DMS 273 treated with DMSO at 0.1 percent for 48 hours (cell line): ENCODE measurements at regions not wholly inside any gene's neighbourhood (a gene's known extent, or its start where the extent isn't known, plus 50 kb on each side); places are given as distances from the start of the nearest gene placed in this dataset.

Experiments used
- DNase-seq: peaks from one replicate; lab custom pipeline; 2025; lab: John Stamatoyannopoulos, UW

DNA sequence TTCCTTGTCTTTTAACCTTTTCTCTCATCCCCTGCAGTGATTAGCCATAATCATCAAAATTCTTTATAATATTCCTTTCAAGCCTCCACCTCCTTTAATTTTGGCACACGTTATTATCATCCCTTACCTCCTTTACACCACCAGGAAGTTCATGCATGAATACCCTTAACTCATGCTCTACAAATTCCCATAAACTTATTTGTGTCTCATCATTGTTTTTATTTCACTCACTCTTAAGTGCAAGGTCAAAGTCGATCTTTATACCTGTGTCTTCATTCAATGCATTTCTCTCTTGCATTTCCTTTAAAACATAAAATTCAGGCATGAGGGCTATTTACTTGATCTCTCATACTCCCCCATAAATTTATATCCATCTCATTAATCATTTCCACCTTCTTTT, 1064.6 kb upstream of the CADM2 start:
- no peak for DNase-seq

DNA sequence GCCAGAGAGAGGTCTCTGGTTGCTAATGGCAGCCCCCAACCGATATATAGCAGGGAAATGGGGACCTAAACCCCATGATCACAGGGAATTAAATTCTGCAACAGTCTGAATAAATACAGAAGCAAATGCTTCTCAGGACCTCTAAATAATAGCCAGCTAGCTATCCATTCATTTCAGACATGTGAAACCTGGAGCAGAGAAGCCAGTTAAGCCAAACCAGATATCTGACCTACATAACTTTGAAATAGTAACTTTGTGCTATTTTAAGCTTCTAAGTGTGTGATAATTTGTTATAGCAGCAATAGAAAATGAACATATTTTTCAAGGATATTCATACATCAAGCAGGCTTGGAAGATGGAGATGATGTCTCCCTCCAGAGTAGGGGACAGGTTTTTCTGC, 1062.9 kb upstream of the CADM2 start:
- DNase-seq: no peak

DNA sequence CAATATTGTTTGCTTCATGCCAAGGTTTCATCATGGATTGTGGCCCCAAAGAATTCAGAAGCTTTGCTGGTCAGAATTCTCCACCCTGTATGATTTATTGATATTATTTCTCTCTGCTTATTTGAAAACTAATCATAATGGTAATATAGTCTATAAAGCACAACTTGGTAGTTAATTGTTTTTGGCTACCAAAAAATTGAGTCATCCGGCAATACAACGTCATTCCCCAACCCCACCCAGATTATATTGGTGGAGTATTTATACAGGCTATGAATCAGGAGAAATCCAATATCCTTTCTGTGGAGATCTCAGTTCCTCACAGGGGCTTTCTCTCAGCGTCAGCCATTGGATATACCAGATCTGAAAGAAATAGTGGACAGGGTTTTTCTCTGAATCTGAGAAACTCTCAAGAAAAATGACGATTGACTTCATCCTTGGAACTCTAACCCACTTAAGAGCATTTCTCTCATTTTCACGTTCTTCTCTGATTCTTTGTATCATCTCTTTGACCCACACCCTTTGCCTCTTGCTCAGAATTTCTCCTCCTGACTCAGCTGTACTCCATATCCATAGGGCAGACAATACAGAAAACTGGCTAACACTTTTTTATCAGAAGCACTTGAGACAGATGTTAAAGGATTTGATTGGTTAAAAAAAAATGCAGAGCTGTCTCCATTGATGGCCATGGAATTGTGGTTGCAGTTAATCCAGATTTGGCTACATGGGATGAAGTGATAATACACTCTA, 1055.8 kb upstream of the CADM2 start:
- no peak for DNase-seq

DNA sequence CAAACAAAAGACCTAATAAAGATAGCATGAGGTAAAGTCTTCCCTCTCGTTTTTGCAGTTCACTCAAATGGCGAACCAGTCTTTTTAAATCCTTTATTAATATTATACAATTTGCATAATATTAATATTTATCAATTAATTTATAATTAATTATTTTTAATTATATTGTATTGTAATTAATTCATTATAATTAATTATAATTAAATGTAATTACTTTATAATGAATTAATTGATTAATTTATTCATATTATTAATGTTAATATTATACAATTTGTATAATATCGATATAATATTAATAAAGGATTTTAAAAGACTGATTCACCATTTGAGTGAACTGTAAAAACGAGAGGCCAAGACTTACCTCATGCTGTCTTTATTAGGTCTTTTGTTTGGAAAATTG, 1045.4 kb upstream of the CADM2 start:
- DNase-seq: no peak

DNA sequence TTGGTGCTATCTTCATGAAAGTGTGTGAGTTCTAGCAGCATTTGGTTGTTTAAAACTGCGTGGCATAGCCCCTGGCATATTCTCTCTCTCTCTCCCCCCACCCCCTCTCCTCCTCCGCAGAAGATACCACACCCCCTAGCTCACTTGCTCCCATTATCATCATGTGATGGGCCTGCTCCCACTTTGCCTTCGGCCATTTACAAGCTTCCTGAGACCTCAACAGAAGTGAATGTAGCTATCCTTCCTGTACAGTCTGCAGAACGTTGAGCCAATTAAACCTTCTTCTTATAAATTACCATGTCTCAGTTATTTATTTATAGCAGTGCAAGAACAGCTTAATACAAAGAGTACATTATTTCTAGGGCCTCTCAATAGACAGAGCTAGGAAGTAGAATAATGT, 1032.5 kb upstream of the CADM2 start:
- no peak for DNase-seq

DNA sequence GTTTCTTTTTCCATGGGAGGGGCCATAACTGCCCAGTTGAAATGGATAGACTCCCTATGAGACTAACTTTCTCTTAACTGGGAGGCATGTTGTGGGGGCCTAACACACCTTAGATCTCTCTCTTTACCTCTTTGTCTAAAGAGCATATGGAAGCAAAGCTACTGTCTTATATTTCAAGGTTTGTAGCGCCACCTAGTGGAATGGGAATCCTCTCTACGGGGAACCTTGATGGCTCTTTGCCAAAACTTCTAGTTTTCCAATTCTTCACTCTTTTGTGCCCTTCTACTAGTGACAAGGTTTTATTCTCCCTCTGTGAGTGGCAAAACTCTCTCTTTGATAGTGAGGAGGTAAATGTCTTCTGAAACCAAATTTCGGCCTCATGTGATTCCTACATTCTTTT, 1030.4 kb upstream of the CADM2 start:
- no peak for DNase-seq

DNA sequence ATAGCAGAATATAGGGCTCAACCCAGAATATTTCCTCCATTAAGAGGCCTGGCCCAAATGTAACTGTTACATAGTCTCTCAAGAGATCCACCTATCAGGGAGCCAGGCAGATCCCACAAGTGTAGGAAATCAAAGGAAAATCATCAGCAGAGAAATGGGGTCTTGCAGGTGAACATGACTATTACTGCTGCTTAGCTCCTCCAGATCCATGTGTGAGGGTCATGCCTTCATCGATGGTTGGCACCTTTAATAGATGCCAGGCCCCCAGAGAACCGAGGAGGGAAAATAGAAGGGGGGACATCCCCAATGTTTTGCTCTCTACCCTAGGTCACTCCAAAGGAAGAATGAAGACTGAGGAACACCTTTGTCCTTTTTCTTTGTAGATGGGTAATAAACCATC, 1029.9 kb upstream of the CADM2 start:
- no peak for DNase-seq

DNA sequence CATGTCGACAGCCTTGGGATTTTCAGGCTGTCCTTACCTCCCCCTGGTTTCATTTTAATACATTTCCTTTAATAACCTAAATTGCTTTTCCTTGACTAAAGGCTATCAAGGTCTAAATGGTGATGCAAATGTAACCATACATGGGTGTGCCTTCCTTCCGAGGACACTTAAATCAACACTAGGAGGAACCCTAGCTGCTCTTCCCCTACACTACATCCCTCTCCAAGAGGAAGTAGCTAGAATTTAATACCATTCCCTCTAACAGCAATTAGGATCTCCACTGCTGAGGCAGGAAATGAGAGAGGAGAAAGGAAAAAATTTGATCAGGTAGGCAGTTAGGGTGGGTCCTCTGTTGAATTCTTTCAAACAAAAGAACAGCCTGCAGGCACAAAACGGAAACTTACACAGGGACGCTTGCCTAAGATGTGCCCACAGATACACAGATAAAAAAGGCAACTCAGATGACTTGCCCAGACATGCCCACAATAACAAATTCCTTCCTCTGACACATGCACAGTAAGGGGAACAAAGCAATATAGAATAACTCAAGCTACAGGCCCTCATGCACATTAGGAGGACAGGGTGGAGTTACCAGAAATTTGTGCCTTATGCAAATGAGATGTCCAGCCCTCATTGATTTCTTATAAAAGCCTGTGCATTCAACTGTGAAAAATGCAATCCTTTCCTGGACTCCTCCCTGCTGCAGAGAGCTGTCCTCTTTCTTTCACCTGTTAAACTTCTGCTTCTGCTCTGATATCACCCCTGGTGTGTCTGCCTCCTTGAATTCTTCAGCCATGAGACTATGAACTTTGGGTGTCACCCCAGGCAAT, 1024.4 kb upstream of the CADM2 start:
- no peak for DNase-seq

DNA sequence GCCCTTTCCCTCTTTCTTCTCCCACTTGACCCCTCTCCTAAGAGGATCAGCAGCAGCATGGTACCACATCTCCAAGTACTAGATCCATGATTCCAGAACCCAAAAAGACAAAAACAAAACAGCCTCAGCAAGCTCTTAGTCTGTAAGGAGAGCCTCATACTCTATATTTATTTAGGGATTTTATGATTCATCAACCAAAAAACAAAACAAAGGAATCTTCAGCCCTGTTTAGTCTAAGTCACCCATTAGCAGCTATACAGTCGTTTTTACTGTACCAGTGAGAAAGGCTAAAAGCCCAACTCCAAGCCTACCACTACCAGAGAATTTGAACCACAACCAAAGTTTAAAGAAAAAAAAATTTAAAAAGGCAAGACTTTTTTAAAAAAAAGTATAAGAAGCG, 1020.3 kb upstream of the CADM2 start:
- DNase-seq: no peak

DNA sequence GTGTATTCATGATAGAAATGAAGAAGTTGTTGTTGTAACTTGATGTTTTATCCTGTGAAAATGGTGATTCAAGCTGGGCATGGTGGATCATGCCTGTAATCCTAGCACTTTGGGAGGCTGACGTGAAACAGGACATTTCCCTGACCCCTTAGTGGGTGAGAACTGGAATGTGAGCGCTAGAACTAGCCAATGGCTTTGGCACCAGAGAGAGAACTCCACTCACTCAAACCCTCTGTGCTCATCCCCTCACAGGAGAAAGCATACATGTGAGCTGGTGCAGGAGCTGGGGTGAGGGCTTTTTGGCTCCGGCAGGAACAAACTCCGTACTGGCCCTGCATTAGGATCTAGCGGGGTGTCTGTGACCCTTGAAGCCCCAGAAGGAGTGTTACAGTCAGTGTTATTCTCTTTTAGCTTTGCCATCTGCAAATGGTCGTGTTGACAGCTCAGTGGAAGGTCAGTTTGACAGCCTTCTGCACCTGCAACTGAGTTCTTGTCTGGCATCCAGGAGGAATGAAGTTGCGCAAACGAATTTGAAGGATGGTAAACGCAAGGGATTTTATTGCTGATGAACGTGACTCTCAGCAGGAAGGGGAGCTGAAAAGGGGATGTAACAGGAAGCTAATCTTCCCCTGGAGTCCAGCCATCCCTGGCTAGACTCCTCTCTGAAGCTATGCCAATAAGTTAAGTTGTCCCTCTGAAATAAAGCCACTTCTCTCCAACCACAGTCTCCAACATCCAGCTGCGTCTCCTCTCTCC, 1016.6 kb upstream of the CADM2 start:
- no peak for DNase-seq

DNA sequence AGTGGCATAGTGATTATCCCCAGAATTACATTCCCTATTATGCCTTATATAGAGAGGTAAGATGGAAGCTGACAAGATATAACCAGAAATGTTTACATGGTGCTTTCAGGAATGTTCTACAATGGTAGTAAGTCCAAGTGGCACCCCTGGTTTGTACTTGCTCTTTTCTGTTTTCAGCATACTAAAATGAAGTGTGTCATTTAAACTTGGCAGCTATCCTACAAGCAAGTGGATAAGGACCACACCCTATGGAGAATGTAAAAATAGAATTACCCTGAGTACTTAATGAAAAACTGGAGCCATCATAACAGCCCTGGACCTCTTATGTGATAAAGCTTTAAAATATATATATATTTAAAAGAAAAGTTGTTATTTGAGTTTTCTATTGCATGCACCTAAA, 1012.7 kb upstream of the CADM2 start:
- no peak for DNase-seq

DNA sequence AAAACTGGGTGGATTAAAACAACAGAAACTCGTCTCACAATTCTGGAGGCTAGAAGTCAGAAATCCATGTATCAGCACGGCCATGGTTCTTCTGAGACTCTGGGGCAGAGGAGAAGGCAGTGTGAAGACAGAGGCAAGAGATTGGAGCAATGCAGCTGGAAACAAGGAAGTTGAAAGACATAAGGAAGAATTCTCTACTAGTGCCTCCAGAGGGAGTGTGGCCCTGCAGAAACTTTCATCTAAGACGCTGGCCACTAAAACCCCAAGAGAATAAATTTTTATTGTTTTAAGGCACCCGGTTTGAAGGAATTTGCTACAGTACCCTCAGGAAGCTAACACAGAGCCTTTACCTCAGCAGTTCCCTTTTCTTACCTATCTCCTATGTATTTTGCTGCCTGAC, 1012.2 kb upstream of the CADM2 start:
- no peak for DNase-seq

DNA sequence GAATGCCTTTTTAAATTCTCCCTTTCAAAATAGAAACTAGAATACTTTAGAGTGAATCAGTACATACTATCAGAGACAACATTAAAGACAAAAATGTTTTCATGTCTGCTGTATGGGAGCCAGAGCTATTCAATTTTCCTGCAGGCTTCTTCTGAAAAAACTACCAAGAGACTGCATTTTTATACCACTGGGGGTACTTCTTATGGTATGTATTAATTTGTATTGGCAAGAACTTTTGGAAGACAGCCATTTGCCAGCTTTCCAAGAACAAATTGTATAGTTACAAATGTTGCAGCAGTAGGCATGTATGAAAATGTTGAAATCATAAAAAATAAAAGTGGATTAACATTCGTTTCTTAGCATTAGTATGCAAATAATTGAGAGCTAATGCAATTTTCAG, 1010.0 kb upstream of the CADM2 start:
- no peak for DNase-seq

DNA sequence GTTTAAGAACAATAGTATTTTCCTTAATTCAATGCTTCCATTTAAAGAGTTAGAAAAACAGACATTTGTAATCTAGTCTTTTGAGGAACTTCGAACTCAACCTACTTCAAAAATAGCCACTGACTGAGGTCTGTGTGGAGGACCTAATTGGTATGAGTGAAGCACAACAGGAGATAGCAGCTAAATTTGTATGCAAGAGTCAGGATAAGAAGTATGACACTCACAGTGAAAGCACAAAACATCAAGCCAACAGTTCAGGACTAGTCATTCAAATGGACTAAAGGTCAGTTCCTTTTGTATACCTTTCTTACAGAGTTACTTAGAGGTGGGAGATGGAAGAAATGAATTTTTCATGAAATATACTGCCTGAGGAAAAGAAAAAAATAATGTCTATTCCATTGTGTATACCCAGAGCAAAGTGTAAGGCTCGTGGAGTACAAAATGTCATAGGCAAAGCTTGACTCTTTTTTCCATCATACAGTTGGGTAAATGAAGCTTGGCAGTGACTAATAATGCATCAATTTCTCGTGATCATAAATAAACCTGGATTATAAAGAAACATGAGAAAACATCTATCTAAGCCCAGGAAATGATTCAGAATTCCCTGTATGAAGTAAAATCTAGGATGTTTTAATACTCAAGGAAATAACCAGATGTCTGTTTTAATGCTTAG, 1005.2 kb upstream of the CADM2 start:
- DNase-seq: no peak

DNA sequence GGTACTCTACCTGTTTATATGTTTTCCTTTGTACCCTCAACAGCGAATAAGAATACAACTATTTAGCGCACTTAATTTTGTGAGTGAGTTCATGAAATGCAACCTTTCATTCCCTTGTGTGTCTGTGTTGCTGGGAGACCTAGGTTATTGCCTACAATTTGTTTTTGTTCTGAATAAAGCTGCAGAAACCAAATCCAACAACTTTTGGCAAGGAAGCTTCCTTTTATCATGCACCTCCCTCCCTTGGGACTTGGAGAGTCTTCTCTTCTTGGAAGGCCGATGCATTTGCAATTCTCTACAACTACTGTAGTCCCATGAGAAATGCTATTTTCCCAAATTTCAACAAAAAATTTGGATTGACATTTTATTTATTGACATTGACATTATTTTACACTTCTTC, 1002.4 kb upstream of the CADM2 start:
- no peak for DNase-seq

DNA sequence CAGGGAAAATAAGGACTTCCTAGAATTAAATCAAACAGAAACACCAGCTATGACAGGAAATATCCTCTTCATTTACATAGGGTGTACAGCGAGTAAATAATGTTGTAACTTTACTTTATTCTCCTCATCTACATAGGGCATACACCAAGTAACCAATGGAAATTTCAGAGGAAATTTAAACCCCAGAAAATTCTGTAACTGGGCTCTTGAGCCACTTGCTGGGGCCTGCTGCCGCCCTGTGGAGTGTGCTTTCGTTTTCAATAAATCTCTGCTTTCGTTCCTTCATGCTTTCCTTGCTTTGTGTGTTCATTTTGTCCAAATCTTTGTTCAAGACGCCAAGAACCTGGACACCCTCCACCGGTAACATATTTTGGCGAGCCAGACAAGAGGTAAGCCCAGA, 990.4 kb upstream of the CADM2 start:
- DNase-seq: no peak

DNA sequence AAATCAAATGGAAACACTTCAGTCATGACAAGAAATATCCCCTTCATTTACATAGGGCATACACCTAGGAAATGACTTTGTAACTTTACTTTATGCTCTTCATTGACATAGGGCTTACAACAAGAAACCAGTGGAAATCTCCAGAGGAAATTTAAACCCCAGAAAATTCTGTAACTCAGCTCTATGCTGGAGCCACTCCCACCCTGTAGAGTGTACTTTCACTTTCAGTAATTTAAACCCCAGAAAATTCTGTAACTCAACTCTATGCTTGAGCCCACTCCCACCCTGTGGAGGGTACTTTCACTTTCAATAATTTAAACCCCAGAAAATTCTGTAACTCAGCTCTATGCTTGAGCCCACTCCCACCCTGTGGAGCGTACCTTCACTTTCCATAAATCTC, 987.1 kb upstream of the CADM2 start:
- DNase-seq: no peak

DNA sequence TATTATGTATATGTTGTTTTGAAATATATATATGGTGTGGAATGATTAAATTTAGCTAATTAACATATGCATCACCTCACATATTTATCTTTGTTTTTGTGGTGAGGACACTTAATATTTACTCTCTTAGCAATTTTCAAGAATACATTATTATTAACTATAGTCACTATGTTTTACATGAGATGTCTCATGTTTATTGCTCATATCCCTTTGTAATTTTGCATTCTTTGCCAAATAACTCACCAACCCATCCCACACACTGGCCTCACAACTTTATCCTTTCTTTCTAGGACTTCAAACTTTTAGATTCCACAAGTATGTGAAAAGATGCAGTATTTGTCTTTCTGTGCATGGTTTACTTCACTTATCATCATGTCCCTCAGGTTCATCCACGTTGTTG, 950.2 kb upstream of the CADM2 start:
- no peak for DNase-seq

DNA sequence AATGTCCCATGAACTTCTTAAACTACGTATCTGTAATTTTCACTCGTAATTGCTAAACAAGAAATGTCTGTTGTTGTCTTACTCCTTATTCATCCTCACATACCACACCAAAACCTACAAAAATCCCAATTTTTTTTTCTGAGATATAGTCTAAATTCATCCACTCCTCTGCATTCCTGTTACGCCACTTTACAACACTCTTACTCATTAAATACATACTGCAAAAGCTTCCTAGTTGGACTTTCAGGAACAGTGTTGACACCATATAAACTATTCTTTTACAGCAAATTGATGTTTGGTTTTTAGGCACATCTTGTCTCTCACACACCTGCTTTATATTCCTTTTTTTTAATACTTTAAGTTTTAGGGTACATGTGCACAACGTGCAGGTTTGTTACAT, 934.9 kb upstream of the CADM2 start:
- DNase-seq: no peak

DNA sequence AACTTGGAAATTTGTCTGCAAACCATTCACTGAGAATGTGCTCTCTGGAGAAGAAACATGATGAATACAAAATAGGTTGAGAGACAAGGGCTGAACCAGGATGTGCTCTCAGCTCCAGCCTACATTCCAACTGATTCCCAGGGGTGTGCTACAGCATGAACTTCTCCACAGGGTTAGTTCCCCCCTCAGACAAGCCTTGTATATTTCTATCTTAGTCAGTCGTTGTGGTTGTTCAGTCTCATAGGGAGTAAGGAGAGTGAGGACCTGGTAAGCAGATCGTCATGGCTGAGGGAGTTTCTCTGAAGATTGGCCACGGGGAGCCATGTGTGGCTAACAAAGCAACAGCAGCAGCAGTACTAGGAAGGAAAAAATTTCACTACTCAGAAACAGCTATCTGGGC, 919.7 kb upstream of the CADM2 start:
- no peak for DNase-seq

DNA sequence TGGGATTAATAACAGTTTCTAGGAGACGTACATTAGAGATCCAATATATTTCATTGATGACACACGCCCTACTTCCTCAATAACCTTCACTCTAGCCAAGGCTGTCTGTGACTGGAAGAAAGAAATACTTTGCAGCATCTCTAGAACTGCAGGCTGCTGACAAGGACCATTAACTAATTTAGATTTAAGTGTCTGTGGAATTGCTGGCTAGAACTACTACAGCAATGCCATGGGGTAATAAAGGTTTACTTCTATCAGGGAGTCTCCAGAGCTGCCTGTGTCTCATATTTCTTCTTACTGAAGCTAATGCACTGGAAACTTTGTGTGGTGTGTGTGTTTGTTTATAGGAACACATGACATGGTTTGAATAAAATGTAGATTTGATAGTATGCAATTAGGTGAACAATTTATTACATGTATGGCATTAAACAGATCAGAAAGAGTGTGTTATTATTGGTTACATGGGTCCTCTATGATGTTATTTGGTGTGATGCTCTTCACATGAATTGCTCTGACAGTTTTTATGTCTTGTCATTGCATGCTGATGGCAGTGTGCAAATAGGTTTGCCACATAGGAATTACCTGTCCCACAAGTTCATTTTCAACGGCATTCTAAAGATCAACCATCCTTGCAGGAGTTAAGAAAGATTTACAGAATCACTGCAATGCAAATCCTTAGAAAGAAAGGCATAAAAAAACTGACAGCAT, 916.2 kb upstream of the CADM2 start:
- DNase-seq: no peak

DNA sequence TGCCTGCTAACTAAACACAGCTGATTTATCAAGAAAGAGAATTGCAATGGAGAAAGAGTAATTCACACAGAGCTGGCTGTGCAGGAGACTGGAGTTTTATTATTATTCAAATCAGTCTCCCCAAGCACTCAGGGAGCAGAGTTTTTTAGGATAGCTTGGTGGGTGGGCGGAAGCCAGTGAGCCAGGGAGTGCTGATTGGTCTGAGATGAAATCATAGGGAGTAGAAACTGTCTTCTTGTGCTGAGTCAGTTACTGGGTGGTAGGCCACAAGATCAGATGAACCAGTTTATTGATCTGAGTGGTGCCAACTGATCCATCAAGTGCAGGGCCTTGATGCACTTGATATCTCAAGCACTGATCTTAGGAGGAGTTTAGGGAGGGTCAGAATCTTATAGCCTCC, 891.9 kb upstream of the CADM2 start:
- DNase-seq: no peak
